ENCODE measurements at regions not wholly inside any gene's neighbourhood (a gene's known extent, or its start where the extent isn't known, plus 50 kb on each side); places are given as distances from the start of the nearest gene placed in this dataset.
"Not testable (repeated sequence)": the region's sequence is repeated elsewhere in the genome, so short reads cannot be mapped to it uniquely, and the experiment has no call there.

DNA sequence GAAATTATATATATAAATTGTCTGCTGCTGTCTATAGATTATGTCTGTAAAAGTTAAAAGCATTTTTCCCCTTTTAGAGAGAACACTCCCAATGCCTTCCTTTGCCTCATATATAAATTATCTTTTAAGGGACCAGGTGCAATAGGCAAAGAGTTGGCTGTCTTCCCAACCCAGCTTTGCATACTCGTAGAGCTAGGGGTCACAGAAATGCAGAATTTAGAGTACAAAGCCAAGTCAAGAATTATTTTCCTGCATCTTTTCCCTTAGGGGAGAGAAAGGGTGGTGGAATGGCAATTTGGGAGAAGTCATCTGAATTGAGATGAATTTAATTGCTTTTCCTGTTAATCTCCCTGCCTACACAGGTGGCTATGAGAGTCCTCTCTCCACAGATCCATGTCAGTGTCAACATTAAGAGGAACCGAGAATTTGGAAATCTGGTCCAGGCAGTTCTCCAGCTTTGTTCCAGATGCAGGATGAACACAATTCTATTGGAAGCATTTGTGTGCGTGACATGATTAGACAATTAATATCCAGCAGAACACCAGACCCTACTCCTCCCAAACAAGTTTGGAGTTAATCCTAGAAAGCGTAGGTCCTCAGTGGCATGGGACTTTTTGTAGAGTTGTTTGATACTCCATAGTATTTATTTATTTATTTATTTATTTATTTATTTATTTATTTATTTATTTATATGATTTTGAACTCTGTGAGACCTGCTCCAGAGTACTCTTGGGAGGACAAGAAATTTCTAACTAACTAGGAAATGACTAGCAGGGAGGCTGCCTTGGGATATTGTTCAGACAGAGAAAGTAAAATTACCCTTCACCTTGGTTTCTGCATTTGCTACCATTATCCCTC lies 80.3 kb upstream of the SKAP2 start:
- H3K36me3 ChIP-seq = no peaks in the 10 kb centered on the region
- H3K9me3 ChIP-seq (ENCODE audit: low read depth) = no peaks in the 10 kb centered on the region
- TF ChIP-seq CTCF (IDR thresholded peaks at IDR 0.05; ENCODE audit: low read depth, low read length) = no peak
- peaks cover 7% of the 10 kb centered on the region for H3K4me1 ChIP-seq (ENCODE audit: low read depth)
- no peak for DNase-seq (ENCODE audit: low read depth in 1 of 2, low spot score in 1 of 2)
- H3K27ac ChIP-seq = no peak overlapping the region
- no peak overlapping the region for H3K4me3 ChIP-seq
- H3K27me3 ChIP-seq = peaks cover 45% of the 10 kb centered on the region

DNA sequence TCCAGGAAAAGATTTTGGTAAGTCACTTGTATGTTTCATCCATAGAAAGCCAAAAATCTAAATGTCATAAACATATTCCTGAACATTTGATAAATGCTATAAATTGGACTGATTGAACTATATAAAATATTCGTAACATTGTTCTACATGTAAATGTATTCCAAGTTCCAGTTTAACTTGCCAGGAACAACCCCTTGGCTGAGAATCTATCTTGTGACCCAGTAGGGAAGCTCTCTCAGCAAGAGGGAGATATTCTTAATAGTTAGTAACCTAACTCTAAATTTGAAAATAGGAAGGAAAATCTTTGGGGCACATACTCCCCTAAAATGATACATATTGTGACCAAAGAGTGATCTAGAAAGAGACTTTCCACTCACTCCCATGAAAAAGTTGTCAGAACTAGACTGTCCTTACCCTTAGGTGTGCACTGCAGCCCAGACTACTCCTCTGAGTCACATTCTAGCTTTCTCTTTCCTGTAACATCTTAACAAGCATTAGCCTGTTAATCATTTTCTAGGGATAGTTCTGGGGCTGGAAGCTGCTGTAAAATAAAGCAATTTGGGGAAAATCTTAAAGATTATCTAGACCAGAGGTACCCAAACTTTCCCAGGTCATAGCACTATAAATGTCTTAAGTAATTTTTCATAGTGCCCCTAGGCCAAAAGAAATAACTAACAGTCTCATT lies 73.7 kb upstream of the SKAP2 start:
- H3K27ac ChIP-seq = no peak overlapping the region
- no peaks in the 10 kb centered on the region for H3K4me1 ChIP-seq (ENCODE audit: low read depth)
- H3K4me3 ChIP-seq = no peak overlapping the region
- H3K36me3 ChIP-seq = no peaks in the 10 kb centered on the region
- TF ChIP-seq CTCF (IDR thresholded peaks at IDR 0.05; ENCODE audit: low read depth, low read length) = no peak
- peaks cover 11% of the 10 kb centered on the region for H3K27me3 ChIP-seq
- DNase-seq (ENCODE audit: low read depth in 1 of 2, low spot score in 1 of 2) = no peak
- H3K9me3 ChIP-seq (ENCODE audit: low read depth) = no peaks in the 10 kb centered on the region

DNA sequence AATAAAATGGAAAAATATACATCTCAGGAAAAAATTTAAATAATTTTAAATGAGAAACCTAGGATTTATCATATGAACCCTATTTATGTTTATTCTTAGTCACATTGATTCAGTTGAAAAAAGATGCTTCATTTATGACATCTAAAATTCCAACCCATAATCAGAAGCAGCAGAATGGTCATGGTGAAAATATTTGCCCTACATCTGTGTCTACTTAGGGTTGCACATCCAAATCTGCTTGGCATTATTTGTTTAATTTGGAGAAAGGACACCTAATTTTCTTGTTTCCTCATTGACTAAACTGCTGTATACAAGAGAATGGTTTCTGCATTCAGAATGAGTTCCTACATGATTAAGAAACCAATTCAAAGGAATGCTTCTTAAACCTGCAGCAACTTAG lies 72.9 kb upstream of the SKAP2 start:
- H3K4me1 ChIP-seq (ENCODE audit: low read depth) = no peaks in the 10 kb centered on the region
- no peaks in the 10 kb centered on the region for H3K9me3 ChIP-seq (ENCODE audit: low read depth)
- no peak for DNase-seq (ENCODE audit: low read depth in 1 of 2, low spot score in 1 of 2)
- no peak overlapping the region for H3K27ac ChIP-seq
- peaks cover 11% of the 10 kb centered on the region for H3K27me3 ChIP-seq
- no peak overlapping the region for H3K4me3 ChIP-seq
- H3K36me3 ChIP-seq = no peaks in the 10 kb centered on the region
- no peak for TF ChIP-seq CTCF (IDR thresholded peaks at IDR 0.05; ENCODE audit: low read depth, low read length)

DNA sequence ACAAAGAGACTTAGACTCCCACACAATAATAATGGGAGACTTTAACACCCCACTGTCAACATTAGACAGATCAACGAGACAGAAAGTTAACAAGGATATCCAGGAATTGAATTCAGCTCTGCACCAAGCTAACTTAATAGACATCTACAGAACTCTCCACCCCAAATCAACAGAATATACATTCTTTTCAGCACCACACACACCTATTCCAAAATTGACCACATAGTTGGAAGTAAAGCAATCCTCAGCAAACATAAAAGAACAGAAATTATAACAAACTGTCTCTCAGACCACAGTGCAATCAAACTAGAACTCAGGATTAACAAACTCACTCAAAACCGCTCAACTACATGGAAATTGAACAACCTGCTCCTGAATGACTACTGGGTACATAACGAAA lies 68.2 kb upstream of the SKAP2 start:
- H3K4me3 ChIP-seq; DNase-seq (ENCODE audit: low read depth in 1 of 2, low spot score in 1 of 2); H3K36me3 ChIP-seq; H3K27me3 ChIP-seq; H3K27ac ChIP-seq; H3K4me1 ChIP-seq (ENCODE audit: low read depth); H3K9me3 ChIP-seq (ENCODE audit: low read depth): not testable (repeated sequence)

DNA sequence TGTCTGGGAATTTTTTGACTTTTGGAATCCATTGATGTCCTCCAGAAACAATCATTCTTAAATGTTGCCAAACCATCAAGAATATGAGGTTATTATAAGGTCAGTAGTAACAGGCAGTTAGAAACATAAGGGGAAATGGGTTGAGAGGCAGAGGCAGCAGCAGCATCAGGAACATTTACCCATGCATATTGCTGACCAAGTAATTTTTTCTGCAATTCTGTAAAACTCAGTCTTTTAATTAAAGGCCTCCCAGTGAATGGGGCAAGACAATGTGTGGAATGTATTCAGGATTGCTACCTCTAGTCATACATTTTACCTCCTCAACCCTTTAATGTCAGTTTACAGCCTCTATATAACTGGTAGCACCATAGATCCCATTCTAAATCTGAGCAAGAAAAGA lies 66.5 kb upstream of the SKAP2 start:
- TF ChIP-seq CTCF (IDR thresholded peaks at IDR 0.05; ENCODE audit: low read depth, low read length) = no peak
- DNase-seq (ENCODE audit: low read depth in 1 of 2, low spot score in 1 of 2) = no peak
- no peaks in the 10 kb centered on the region for H3K27me3 ChIP-seq
- no peaks in the 10 kb centered on the region for H3K36me3 ChIP-seq
- no peak overlapping the region for H3K4me3 ChIP-seq
- H3K9me3 ChIP-seq (ENCODE audit: low read depth) = no peaks in the 10 kb centered on the region
- no peaks in the 10 kb centered on the region for H3K4me1 ChIP-seq (ENCODE audit: low read depth)
- no peak overlapping the region for H3K27ac ChIP-seq

DNA sequence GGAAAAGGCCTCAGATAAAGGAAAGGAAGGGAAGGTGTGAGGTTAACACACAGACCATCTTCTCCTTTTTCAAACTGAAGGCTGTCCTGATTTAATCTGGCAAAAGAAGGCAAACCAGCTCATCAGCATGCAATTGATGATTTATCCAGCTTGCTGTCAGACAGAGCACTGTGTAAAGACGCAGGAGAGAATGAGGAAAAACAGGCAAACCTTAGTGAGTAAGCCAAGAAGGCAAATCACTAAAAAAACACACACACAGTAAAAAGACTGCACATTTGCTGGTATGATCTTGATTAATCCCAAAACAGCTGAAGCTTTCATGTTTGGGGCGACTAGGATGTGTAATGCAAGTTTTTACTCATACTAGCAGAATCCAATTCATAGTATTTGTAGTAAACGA lies 65.8 kb upstream of the SKAP2 start:
- no peaks in the 10 kb centered on the region for H3K36me3 ChIP-seq
- no peak for TF ChIP-seq CTCF (IDR thresholded peaks at IDR 0.05; ENCODE audit: low read depth, low read length)
- no peak overlapping the region for H3K4me3 ChIP-seq
- no peaks in the 10 kb centered on the region for H3K4me1 ChIP-seq (ENCODE audit: low read depth)
- DNase-seq (ENCODE audit: low read depth in 1 of 2, low spot score in 1 of 2) = no peak
- H3K9me3 ChIP-seq (ENCODE audit: low read depth) = no peaks in the 10 kb centered on the region
- H3K27ac ChIP-seq = no peak overlapping the region
- H3K27me3 ChIP-seq = no peaks in the 10 kb centered on the region

Measured in cardiac muscle cell (in vitro differentiated cells and primary cell).